ENCODE measurements at regions not wholly inside any gene's neighbourhood (a gene's known extent, or its start where the extent isn't known, plus 50 kb on each side); places are given as distances from the start of the nearest gene placed in this dataset.
"Not testable (repeated sequence)": the region's sequence is repeated elsewhere in the genome, so short reads cannot be mapped to it uniquely, and the experiment has no call there.

DNA sequence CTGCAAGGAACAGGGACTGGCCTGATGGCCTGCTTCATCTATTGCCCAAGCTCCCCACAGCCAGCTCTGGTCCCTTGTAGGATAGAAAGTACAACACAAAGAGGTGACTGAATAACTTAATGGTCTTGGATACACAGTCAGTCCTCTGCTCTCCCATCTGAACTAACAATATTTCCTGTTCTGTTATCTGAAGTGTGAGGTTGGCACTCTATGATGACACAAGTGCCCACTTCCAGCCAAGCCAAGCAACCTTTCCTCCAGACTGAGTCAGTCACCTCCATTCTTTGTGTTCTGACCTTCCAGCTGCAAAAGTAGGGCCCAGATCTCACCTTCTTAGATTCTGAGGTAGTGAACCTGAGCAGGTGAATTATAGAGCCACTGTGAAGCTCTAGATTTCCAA is 77.8 kb upstream of the NOTCH2NLA start:
- H3K27me3 ChIP-seq; intact Hi-C loops (cut with DNase I): not testable (repeated sequence)
- peak in 2 of 4 donors; percentile 38 to 74 for ATAC-seq

DNA sequence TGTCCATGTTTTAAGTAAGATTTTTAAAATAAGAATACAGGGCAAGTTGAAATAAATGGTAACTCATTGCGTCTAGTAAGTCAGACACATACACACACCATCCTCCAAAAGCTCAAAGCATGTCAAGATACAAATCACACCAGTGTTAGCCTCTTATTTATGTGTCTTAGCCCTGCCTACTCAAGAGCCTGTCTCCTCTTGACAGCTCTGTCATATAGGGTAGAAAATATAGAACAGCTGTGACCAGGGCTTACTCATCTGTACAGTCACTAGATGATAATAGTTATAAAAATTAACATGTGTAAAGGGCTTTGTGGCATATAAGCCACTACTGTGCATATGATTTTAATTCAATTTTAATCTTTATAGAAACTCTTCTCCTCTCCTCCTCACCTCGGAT is 76.6 kb upstream of the NOTCH2NLA start:
- H3K4me3 ChIP-seq; ATAC-seq; H3K36me3 ChIP-seq; H3K9me3 ChIP-seq; DNase-seq; H3K27ac ChIP-seq; intact Hi-C loops (cut with DNase I); H3K4me1 ChIP-seq; H3K27me3 ChIP-seq: not testable (repeated sequence)
- WGBS, 4 donors, result no CpG with 5 or more reads among the region's 2 CpGs

More for the DNA sequence above, 77.8 kb upstream of the NOTCH2NLA start:
- H3K9me3 ChIP-seq, H3K36me3 ChIP-seq, H3K4me3 ChIP-seq, H3K27ac ChIP-seq, H3K4me1 ChIP-seq, DNase-seq: not testable (repeated sequence)

DNA sequence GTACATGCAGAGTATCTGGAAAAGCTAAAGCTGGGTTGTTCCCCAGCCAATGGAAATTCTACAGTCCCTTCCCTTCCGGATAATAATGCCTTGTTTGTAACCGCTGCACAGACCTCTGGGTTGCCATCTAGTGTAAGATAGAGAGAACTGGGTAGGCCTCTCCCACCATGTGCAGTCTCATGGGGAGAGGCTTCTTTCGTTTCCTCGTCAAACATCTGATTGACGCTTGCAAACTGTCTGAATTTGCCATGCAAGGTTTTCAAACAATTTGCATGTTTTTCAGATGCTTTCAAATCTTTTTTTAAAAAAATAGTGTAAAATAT is 69.7 kb upstream of the NOTCH2NLA start:
- no CpG with 5 or more reads among the region's 5 CpGs for WGBS, 4 donors
- H3K36me3 ChIP-seq; H3K4me3 ChIP-seq; H3K4me1 ChIP-seq; H3K9me3 ChIP-seq; H3K27ac ChIP-seq; H3K27me3 ChIP-seq; intact Hi-C loops (cut with DNase I); DNase-seq: not testable (repeated sequence)
- ATAC-seq, result peak; percentile 94 to 96 (median 95)

DNA sequence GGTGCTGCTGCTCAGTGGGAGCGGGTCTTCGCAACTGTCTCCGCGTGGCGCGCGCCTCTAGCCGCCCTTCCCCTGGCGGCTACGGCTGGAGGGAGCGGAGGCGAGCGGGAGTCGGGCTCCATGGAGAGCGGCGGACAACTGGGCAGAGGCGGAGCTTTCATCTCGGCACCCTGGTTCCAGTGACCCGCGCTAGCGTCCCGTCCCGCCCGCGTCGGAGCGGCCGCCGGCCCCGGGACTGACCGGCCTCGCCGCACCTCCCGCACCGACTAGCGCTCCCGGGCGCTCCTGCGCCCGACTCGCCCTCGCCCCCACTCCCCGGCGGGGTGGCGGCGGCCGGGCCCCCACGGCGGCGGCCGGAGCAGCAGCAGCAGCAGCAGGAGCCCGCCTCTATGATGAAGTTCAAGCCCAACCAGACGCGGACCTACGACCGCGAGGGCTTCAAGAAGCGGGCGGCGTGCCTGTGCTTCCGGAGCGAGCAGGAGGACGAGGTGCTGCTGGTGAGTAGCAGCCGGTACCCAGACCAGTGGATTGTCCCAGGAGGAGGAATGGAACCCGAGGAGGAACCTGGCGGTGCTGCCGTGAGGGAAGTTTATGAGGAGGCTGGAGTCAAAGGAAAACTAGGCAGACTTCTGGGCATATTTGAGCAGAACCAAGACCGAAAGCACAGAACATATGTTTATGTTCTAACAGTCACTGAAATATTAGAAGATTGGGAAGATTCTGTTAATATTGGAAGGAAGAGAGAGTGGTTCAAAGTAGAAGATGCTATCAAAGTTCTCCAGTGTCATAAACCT is 69.2 kb upstream of the NOTCH2NLA start:
- peak; percentile 55 to 82 (median 66) for ATAC-seq
- H3K9me3 ChIP-seq; H3K4me1 ChIP-seq; H3K4me3 ChIP-seq; H3K36me3 ChIP-seq; H3K27me3 ChIP-seq; intact Hi-C loops (cut with DNase I); DNase-seq; H3K27ac ChIP-seq: not testable (repeated sequence)
- no CpG with 5 or more reads among the region's 68 CpGs for WGBS, 4 donors

DNA sequence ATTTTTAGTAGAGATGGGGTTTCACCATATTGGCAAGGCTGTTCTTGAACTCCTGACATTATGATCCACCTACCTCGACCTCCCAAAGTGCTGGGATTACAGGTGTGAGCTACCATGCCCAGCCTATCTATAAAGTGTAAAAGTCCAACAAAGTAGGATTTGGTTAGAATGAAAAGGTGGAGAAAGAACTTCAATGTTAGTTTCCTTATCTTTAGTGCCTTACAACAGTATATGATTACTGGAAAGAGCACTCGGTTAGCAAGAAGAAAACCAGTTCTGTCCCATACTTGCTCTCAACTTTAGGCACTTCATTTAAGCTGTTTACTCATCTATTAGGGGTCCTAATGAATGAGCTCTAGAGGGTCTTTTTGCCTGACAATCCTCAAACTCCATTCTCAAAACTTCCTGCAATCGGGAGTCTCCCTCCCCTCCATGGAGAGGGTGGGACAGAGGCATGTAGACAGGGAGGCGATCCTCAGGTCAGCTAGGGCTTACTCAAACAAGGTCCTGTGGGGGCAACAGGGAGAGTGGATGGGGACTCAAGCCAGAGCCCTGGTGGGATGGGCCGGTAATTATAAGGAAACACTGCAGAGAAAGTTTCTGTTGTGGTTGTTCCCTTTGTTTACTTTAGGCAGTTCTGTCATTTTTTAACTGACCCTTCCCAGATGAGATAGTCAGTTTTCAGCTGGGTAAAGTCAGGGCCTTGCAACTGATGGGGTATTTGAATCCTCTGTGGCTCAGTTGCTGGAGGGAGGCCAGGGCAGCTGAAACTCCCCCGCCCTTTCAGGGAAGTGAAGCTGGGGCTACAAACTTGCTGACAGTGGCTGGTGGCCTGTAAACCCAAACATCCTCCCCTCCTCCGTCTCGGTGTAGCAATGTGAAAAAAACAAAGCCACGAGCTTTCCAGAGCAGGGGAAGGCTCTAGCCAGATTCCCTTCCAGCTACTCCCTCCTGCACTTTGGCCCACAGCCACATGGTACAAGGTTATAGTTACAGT is 64.4 kb upstream of the NOTCH2NLA start:
- intact Hi-C loops (cut with DNase I), result not testable (repeated sequence)

DNA sequence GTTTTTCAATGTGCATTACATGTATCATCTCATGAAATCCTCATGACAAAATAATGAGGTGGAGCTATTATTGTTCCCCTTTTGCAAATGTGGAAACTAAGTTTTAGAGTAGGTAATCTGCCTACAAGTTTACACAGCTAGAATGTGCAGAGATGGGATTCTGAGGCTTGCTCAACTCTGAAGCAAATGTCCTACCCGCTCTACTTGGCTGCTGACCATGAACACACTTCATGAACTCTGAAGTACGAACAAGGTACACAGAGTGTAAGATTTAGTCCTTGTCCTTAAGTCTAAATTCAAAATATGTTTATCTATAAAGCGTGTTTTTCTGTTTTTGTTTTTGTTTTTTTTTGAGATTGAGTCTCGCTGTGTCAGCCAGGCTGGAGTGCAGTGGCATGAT is 63.6 kb upstream of the NOTCH2NLA start:
- H3K27me3 ChIP-seq; ATAC-seq; H3K9me3 ChIP-seq; H3K4me1 ChIP-seq; H3K4me3 ChIP-seq; H3K27ac ChIP-seq; DNase-seq; H3K36me3 ChIP-seq; intact Hi-C loops (cut with DNase I): not testable (repeated sequence)
- no CpG with 5 or more reads among the region's 4 CpGs for WGBS, 4 donors

More for the DNA sequence above, 64.4 kb upstream of the NOTCH2NLA start:
- not testable (repeated sequence) for H3K9me3 ChIP-seq, DNase-seq, H3K27me3 ChIP-seq, H3K27ac ChIP-seq, H3K4me3 ChIP-seq, H3K4me1 ChIP-seq, H3K36me3 ChIP-seq
- ATAC-seq, result peak; percentile 73 to 83 (median 78)
- WGBS, 4 donors, result no CpG with 5 or more reads among the region's 9 CpGs

DNA sequence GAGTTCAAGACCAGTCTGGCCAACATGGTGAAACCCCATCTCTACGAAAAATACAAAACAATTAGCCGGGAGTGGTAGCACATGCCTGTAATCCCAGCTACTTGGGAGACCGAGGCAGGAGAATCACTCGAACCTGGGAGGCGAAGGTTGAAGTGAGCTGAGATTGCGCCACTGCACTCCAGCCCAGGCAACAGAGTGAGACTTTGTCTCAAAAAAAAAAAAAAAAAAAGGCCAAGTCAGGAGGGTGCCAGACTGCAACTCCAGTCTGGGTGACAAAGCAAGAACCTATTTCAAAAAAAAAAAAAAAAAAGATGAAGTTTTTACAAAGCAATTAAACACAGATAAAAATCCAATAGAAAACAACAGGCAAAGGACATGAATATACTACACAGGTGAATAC is 59.1 kb upstream of the NOTCH2NLA start:
- no CpG with 5 or more reads among the region's 6 CpGs for WGBS, 4 donors
- H3K27me3 ChIP-seq; H3K36me3 ChIP-seq; DNase-seq; H3K27ac ChIP-seq; H3K4me3 ChIP-seq; ATAC-seq; intact Hi-C loops (cut with DNase I); H3K9me3 ChIP-seq; H3K4me1 ChIP-seq: not testable (repeated sequence)

DNA sequence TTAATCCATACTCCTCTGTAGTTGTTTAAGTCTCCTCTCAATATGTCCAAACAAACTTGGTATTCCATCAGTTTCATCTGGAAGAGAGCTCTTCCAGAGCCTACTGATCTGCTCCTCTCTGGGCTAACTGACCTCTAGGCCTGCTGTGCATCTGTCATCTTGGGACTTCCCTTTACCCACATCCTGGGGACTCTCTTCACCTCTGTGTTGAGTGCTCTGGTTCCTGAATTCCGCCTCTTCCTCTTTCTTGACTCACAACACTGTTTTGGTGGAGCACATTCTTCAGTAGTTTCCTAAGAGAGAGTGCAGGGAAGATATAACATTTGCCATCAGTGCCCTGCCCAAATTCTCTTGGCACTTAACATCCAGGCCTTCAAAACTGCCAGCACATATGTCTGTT is 55.9 kb upstream of the NOTCH2NLA start:
- ATAC-seq, result peak; percentile 47 to 86 (median 76)
- intact Hi-C loops (cut with DNase I); H3K9me3 ChIP-seq; H3K4me3 ChIP-seq; H3K4me1 ChIP-seq; H3K27me3 ChIP-seq; H3K36me3 ChIP-seq; DNase-seq; H3K27ac ChIP-seq: not testable (repeated sequence)
- no CpG with 5 or more reads among the region's 1 CpG for WGBS, 4 donors

DNA sequence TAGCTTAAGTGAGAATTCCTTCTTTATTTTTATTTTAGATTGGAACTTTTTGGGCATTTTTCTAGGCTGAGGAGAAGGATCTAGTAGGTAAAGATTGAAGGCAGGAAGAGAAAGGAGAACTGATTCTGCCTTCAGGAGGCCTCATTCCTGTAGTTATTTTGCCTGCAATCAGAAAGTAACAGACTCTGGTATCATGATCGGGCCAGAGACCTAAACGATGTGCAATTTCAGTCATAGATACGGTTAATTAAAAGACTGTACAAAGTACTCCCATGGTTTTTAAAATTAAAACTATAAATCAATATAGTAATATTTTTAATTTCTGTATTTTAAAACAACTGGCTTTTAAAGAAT is 54.7 kb upstream of the NOTCH2NLA start:
- H3K4me1 ChIP-seq; H3K27ac ChIP-seq; H3K9me3 ChIP-seq; ATAC-seq; intact Hi-C loops (cut with DNase I); DNase-seq; H3K27me3 ChIP-seq; H3K4me3 ChIP-seq; H3K36me3 ChIP-seq: not testable (repeated sequence)
- WGBS, 4 donors, result no CpG with 5 or more reads among the region's 3 CpGs

DNA sequence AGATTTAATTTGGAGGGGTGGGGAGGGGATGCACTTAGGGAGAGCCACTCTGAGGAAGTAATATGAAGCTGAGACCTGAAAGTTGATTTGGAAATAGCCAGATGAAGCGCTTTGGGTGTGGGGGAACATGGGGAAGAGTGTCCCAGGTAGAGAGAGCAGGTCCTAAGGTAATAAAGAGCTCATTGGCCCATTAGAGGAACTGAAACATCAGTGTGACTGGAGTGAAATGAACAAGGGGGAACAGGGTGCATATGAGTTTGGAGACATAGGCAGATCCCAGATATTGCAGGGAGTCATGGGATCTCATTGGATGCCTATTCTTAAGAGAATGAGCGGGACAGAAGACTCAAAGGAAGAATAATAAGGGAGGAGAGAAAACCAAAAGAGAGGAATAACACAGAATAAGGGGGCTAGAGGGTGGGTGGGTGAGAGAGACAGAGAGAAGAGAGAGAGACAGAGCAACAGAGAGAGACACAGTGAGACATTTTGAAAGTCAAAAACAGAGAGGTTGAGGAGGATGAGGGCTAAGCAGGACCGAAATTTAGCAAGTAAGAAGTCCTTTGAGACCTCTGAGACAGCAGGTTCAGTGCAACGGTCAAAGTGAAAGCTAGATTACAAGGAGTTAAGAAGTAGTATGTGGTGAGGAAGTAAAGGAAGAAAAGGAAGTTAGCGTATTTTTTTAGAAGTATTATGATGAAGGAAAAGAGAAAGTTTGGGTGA is 54.1 kb upstream of the NOTCH2NLA start:
- H3K27ac ChIP-seq; H3K27me3 ChIP-seq; DNase-seq; intact Hi-C loops (cut with DNase I); H3K4me3 ChIP-seq; ATAC-seq; H3K4me1 ChIP-seq; H3K9me3 ChIP-seq; H3K36me3 ChIP-seq: not testable (repeated sequence)
- WGBS, 4 donors, result no CpG with 5 or more reads among the region's 5 CpGs

DNA sequence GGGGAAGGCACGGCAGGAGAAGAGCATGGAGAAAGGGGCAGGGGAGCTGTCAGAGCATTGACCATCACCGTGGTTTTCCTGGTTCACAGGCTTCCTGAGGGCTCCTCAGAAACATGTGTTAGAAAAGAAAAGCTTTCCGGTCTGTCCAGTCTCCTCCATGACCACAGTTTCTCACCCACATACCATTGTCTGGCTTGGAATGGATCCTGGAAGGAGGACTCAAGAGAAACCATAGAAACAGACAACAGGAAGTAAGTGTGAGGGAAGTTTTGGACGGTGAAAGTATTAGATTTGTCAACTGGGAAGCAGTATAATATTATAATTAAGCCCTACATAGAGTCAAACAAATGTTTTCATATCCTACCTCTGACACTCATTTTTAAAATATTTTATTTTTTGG is 52.7 kb upstream of the NOTCH2NLA start:
- intact Hi-C loops (cut with DNase I); H3K9me3 ChIP-seq; DNase-seq; H3K36me3 ChIP-seq; H3K27ac ChIP-seq; H3K4me1 ChIP-seq; H3K4me3 ChIP-seq; H3K27me3 ChIP-seq: not testable (repeated sequence)
- ATAC-seq, result peak in 2 of 4 donors; percentile 27 to 64
- no CpG with 5 or more reads among the region's 4 CpGs for WGBS, 4 donors
